ENCODE measurements at regions not wholly inside any gene's neighbourhood (a gene's known extent, or its start where the extent isn't known, plus 50 kb on each side); places are given as distances from the start of the nearest gene placed in this dataset.

DNA sequence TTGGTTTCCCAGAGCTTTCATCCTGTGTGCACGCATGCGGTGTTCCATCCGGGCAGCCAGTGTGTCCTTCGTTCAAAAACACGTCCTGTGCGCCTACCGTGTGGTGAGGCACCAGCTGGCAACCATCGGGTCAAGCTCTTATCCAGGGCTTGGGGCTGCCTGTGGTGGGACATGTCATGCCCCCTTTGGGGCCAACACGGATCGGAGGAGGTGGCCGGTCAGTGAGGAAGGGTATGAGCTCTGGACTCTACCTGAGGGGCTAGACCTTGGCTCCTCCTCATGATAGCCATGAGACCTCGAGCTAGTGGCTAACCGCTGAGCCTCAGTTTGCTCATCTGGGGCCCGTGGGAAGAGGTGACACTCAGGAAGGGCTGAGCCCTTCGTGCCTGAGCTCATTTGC, 158.5 kb upstream of the PMEPA1 start:
- no peak overlapping the region for H4K8ac ChIP-seq (ENCODE audit: extremely low read depth, insufficient read depth, low read length)
- no peak overlapping the region for H2BK12ac ChIP-seq (ENCODE audit: low read depth, low read length)
- ChIA-PET POLR2A (ENCODE audit: partially characterized antibody) (no interaction called here), CTCF (ENCODE audit: partially characterized antibody) (interaction anchor here (0.9 to 1.5 kb wide), 5 partner anchors 30 to 324 kb away, joined by 3 to 4 read pairs (median 3); no protein-coding TSS in a partner anchor)
- no peak overlapping the region for H3K27ac ChIP-seq (ENCODE audit: low read depth, low read length)
- no peak overlapping the region for H2AFZ ChIP-seq (ENCODE audit: low read length)
- DNase-seq (ENCODE audit: low read depth in 1 of 2, low spot score in 2 of 2) (peak in 1 of 2 experiments; percentile 19), FAIRE-seq (no peak)
- H3K79me2 ChIP-seq (ENCODE audit: control insufficient read depth in 1 of 2, insufficient read depth in 2 of 2, low read length in 2 of 2): no peaks in the 10 kb centered on the region
- H3K18ac ChIP-seq (ENCODE audit: extremely low read depth, low read length): no peak overlapping the region; the same call in 1 of the 2 replicates
- 94% methylated on average over 15 of the region's 15 CpGs; no CpG with 5 or more reads in 1 of the 2 experiments for WGBS, 2 experiments (ENCODE audit: extremely low coverage in 1 of 2, insufficient coverage in 1 of 2, insufficient read length in 1 of 2, insufficient replicate concordance in 2 of 2, low coverage in 1 of 2, low lambda C conversion rate in 2 of 2, missing lambda C conversion rate in 1 of 2)
- H3K27me3 ChIP-seq (replicated peaks in 1 of 4; ENCODE audit: control insufficient read depth in 3 of 4, extremely low read depth in 1 of 4, insufficient read depth in 3 of 4, low read length in 3 of 4): no peaks in the 10 kb centered on the region; a peak in 1 of 7 replicates
- H2BK120ac ChIP-seq (replicated peaks; ENCODE audit: low read depth, low read length): no peak overlapping the region
- no peaks in the 10 kb centered on the region for H3K23me2 ChIP-seq (ENCODE audit: low read depth, low read length)
- H4K91ac ChIP-seq (replicated peaks; ENCODE audit: insufficient read length, low read length): no peak overlapping the region
- H2BK5ac ChIP-seq (ENCODE audit: low read depth, low read length): no peak overlapping the region
- no peak overlapping the region for H3K23ac ChIP-seq (ENCODE audit: insufficient read length)
- H2BK15ac ChIP-seq (ENCODE audit: low read length): peak overlapping the region; percentile 2; the same call in 1 of the 2 replicates
- H4K5ac ChIP-seq (ENCODE audit: insufficient read length, low read depth, low read length): no peak overlapping the region
- H3K4me3 ChIP-seq (ENCODE audit: extremely low read depth in 1 of 4, insufficient read depth in 2 of 4, low read depth in 3 of 4, low read length in 4 of 4): no peak overlapping the region
- H3K4me2 ChIP-seq (ENCODE audit: insufficient read depth in 1 of 2, low read depth in 2 of 2, low read length in 2 of 2): no peak overlapping the region
- peaks cover 0 to 5% (median 0%) of the 10 kb centered on the region in 4 experiments; a peak in 3 of 7 replicates for H3K4me1 ChIP-seq (replicated peaks in 1 of 4; ENCODE audit: control insufficient read depth in 3 of 4, insufficient read depth in 4 of 4, low read length in 3 of 4)
- no peaks in the 10 kb centered on the region for H4K20me1 ChIP-seq (replicated peaks in 1 of 2; ENCODE audit: control insufficient read depth in 1 of 2, insufficient read depth in 2 of 2, low read length in 2 of 2)
- H3K36me3 ChIP-seq (ENCODE audit: control insufficient read depth in 2 of 4, insufficient read depth in 4 of 4, low read length in 3 of 4): no peaks in the 10 kb centered on the region
- H3K9ac ChIP-seq (replicated peaks in 1 of 4; ENCODE audit: extremely low read depth in 1 of 4, low read depth in 3 of 4, low read length in 3 of 4): no peak overlapping the region
- H3K79me1 ChIP-seq (ENCODE audit: low read depth, low read length): no peaks in the 10 kb centered on the region
- no peak overlapping the region for H2BK20ac ChIP-seq (ENCODE audit: low read length)
- no peak overlapping the region for H3K4ac ChIP-seq (replicated peaks; ENCODE audit: insufficient read length, low read depth, low read length)
- no peaks in the 10 kb centered on the region for H3K9me3 ChIP-seq (ENCODE audit: insufficient read depth in 2 of 2, low read depth in 1 of 2, low read length in 1 of 2)
- no peak overlapping the region for H3K56ac ChIP-seq (replicated peaks; ENCODE audit: insufficient read length, low read depth, low read length)
- H3K14ac ChIP-seq (ENCODE audit: insufficient read length): no peak overlapping the region
- no peak overlapping the region for H2AK5ac ChIP-seq (ENCODE audit: low read depth, low read length)

All from H1 (cell line).